HEK293 (cell line): ENCODE measurements at regions not wholly inside any gene's neighbourhood (a gene's known extent, or its start where the extent isn't known, plus 50 kb on each side); places are given as distances from the start of the nearest gene placed in this dataset.

Source experiments
- CTCF ChIA-PET: fragments of 350-600 bp; formaldehyde crosslinking; extraction: SDS; loops from one replicate; lab custom pipeline; 2021; ENCODE audit warnings: antibody characterized with exemption; lab: Yijun Ruan, JAX
- POLR2A ChIA-PET: fragments of 300-600 bp; formaldehyde crosslinking; extraction: SDS; loops from one replicate; lab custom pipeline; 2020; ENCODE audit warnings: antibody characterized with exemption, inconsistent platforms; lab: Yijun Ruan, JAX
- H3K27ac ChIP-seq: fragments of 200-500 bp; sonication (Bioruptor generic); 2 replicates; pipeline ENCODE4 v1.5.1; 2014; ENCODE audit warnings: low read depth, low read length, control low read depth, inconsistent platforms; ENCODE audit errors: extremely low read depth
- H3K36me3 ChIP-seq, 2 experiments: fragments of 200-500 bp in 1 of 2; sonication (Bioruptor generic) in 1 of 2; 1 replicate in 1 of 2; 2 replicates in 1 of 2; pipeline ENCODE4 v1.5.1; 2014 to 2017; ENCODE audit warnings: inconsistent platforms in 2 of 2, low read length in 2 of 2; ENCODE audit not compliant: control insufficient read depth in 2 of 2, insufficient read depth in 1 of 2
- H3K4me1 ChIP-seq: fragments of 200-500 bp; sonication (Bioruptor generic); 2 replicates; pipeline ENCODE4 v1.5.1; 2014; ENCODE audit warnings: mild to moderate bottlenecking, low read length, inconsistent platforms; ENCODE audit not compliant: control insufficient read depth, insufficient read depth
- H3K4me3 ChIP-seq: 2 replicates; pipeline ENCODE4 v1.5.1; 2011; ENCODE audit warnings: low read depth, mild to moderate bottlenecking, control low read depth, low read length, moderate library complexity
- H3K9me3 ChIP-seq: fragments of 200-500 bp; sonication (Bioruptor generic); 2 replicates; pipeline ENCODE4 v1.5.1; 2014; ENCODE audit warnings: low read depth, low read length, inconsistent platforms; ENCODE audit not compliant: control insufficient read depth, insufficient read depth
- PRDM4 ChIP-seq: fragments of 450-650 bp; formaldehyde crosslinking; IDR thresholded peaks from 2 replicates; pipeline ENCODE4 v1.5.1; 2017; ENCODE audit warnings: missing biosample characterization, missing genetic modification characterization
- TSHZ1 ChIP-seq: fragments of 450-650 bp; formaldehyde crosslinking; IDR thresholded peaks from 2 replicates; pipeline ENCODE4 v1.5.1; 2016; ENCODE audit warnings: missing biosample characterization, missing genetic modification characterization, borderline replicate concordance
- ZBTB44 ChIP-seq: fragments of 450-650 bp; IDR thresholded peaks from 2 replicates; pipeline ENCODE4 v1.5.1; 2018; ENCODE audit warnings: missing biosample characterization, mild to moderate bottlenecking, missing genetic modification characterization
- ZFP41 ChIP-seq: fragments of 450-650 bp; formaldehyde crosslinking; IDR thresholded peaks from 2 replicates; pipeline ENCODE4 v1.5.1; 2016; ENCODE audit warnings: missing biosample characterization, missing genetic modification characterization, borderline replicate concordance
- ZNF112 ChIP-seq: fragments of 450-650 bp; formaldehyde crosslinking; IDR thresholded peaks from 2 replicates; pipeline ENCODE4 v1.5.0; 2017; ENCODE audit warnings: missing biosample characterization, missing genetic modification characterization
- ZNF140 ChIP-seq: fragments of 450-650 bp; formaldehyde crosslinking; IDR thresholded peaks from 2 replicates; pipeline ENCODE4 v1.5.1; 2016; ENCODE audit warnings: missing biosample characterization, missing genetic modification characterization
- ZNF175 ChIP-seq: fragments of 450-650 bp; formaldehyde crosslinking; IDR thresholded peaks from 2 replicates; pipeline ENCODE4 v1.5.1; 2016; ENCODE audit warnings: missing biosample characterization, missing genetic modification characterization
- ZNF324 ChIP-seq: fragments of 450-650 bp; formaldehyde crosslinking; IDR thresholded peaks from 2 replicates; pipeline ENCODE4 v1.5.1; 2016; ENCODE audit warnings: missing biosample characterization, missing genetic modification characterization
- ZNF341 ChIP-seq: fragments of 450-650 bp; formaldehyde crosslinking; IDR thresholded peaks from 2 replicates; pipeline ENCODE4; 2016; ENCODE audit warnings: low read depth, missing biosample characterization, missing genetic modification characterization
- ZNF416 ChIP-seq: fragments of 450-650 bp; formaldehyde crosslinking; IDR thresholded peaks from 2 replicates; pipeline ENCODE4 v1.5.1; 2016; ENCODE audit warnings: missing biosample characterization, missing genetic modification characterization
- ZNF423 ChIP-seq: fragments of 450-650 bp; formaldehyde crosslinking; IDR thresholded peaks from 2 replicates; pipeline ENCODE4 v1.5.1; 2016; ENCODE audit warnings: missing biosample characterization, missing genetic modification characterization
- ZNF426 ChIP-seq: fragments of 450-650 bp; formaldehyde crosslinking; IDR thresholded peaks from 2 replicates; pipeline ENCODE4 v1.5.1; 2017; ENCODE audit warnings: missing biosample characterization, missing genetic modification characterization, mild to moderate bottlenecking, inconsistent platforms, moderate library complexity
- ZNF488 ChIP-seq: fragments of 450-650 bp; formaldehyde crosslinking; IDR thresholded peaks from 2 replicates; pipeline ENCODE4 v1.5.1; 2016; ENCODE audit warnings: missing biosample characterization, missing genetic modification characterization
- ZNF626 ChIP-seq: fragments of 450-650 bp; sonication (Bioruptor Pico); formaldehyde crosslinking; IDR thresholded peaks from 2 replicates; pipeline ENCODE4 v1.5.1; 2018; ENCODE audit warnings: missing biosample characterization, missing genetic modification characterization, inconsistent platforms
- ZNF76 ChIP-seq: fragments of 450-650 bp; formaldehyde crosslinking; IDR thresholded peaks from 2 replicates; pipeline ENCODE4; 2016; ENCODE audit warnings: low read depth, missing biosample characterization, missing genetic modification characterization, borderline replicate concordance
- ZSCAN30 ChIP-seq: fragments of 450-650 bp; IDR thresholded peaks from 2 replicates; pipeline ENCODE4 v1.5.1; 2018; ENCODE audit warnings: missing biosample characterization, mild to moderate bottlenecking, missing genetic modification characterization, moderate library complexity
- TF ChIP-seq, protein P1 (sequence below): IDR thresholded peaks from 2 replicates; pipeline ENCODE4 v1.6.1; 2011; ENCODE audit warnings: mild to moderate bottlenecking, low read depth, low read length, borderline replicate concordance
- TF ChIP-seq, protein P2 (sequence below): fragments of 450-650 bp; formaldehyde crosslinking; IDR thresholded peaks from 2 replicates; pipeline ENCODE4 v1.5.1; 2017; ENCODE audit warnings: missing biosample characterization, mild to moderate bottlenecking, missing genetic modification characterization, moderate library complexity

GRCh38 chr5:3518576-3518975 lies 77.1 kb upstream of the IRX1 start (continued):
- TF ChIP-seq ZNF324 = no peak

DNA sequence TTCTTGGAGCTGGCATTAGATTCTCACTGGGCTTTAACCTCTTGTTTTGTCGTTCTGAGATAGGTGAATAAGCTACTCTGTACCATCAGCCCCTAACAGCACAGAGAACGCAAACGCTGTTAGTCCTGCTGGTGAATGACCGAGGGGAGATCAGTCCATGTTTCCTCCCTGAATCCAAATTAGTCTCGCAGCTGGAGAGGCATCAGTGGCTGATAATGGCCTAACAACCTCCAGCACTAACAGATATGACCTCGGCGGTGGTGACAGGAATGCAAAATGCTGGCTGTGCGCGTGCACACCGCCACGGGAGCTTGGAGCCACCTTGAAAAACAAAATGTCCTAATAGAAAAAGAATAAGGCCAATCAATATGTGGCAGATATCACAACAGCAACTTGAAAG lies 77.6 kb upstream of the IRX1 start:
- H3K9me3 ChIP-seq = no peaks in the 10 kb centered on the region
- POLR2A ChIA-PET = no interaction called here
- H3K4me3 ChIP-seq = no peak overlapping the region
- CTCF ChIA-PET = no interaction called here
- H3K27ac ChIP-seq = no peak overlapping the region
- H3K4me1 ChIP-seq = no peaks in the 10 kb centered on the region
- no peak for TF ChIP-seq ZNF423 (tag by site-specific recombination)
- no peak for TF ChIP-seq ZNF488 (tag by site-specific recombination)
- no peak for TF ChIP-seq ZNF140 (tag by site-specific recombination)
- no peak for TF ChIP-seq TSHZ1 (tag by site-specific recombination)
- TF ChIP-seq ZNF416 (tag by site-specific recombination) = no peak
- TF ChIP-seq, protein P1, sequence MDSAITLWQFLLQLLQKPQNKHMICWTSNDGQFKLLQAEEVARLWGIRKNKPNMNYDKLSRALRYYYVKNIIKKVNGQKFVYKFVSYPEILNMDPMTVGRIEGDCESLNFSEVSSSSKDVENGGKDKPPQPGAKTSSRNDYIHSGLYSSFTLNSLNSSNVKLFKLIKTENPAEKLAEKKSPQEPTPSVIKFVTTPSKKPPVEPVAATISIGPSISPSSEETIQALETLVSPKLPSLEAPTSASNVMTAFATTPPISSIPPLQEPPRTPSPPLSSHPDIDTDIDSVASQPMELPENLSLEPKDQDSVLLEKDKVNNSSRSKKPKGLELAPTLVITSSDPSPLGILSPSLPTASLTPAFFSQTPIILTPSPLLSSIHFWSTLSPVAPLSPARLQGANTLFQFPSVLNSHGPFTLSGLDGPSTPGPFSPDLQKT = no peak
- TF ChIP-seq ZBTB44 = no peak
- no peak for TF ChIP-seq ZSCAN30 (tag by site-specific recombination)
- no peak for TF ChIP-seq ZFP41
- TF ChIP-seq ZNF112 = no peak
- TF ChIP-seq, protein P2, sequence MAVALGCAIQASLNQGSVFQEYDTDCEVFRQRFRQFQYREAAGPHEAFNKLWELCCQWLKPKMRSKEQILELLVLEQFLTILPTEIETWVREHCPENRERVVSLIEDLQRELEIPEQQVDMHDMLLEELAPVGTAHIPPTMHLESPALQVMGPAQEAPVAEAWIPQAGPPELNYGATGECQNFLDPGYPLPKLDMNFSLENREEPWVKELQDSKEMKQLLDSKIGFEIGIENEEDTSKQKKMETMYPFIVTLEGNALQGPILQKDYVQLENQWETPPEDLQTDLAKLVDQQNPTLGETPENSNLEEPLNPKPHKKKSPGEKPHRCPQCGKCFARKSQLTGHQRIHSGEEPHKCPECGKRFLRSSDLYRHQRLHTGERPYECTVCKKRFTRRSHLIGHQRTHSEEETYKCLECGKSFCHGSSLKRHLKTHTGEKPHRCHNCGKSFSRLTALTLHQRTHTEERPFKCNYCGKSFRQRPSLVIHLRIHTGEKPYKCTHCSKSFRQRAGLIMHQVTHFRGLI (tag by site-specific recombination) = no peak
- H3K36me3 ChIP-seq = no peaks in the 10 kb centered on the region

GRCh38 chr5:3517348-3517747 lies 78.3 kb upstream of the IRX1 start:
- no peak overlapping the region for H3K27ac ChIP-seq
- H3K9me3 ChIP-seq = no peaks in the 10 kb centered on the region
- no peaks in the 10 kb centered on the region for H3K36me3 ChIP-seq
- no peak overlapping the region for H3K4me3 ChIP-seq
- CTCF ChIA-PET = no interaction called here
- POLR2A ChIA-PET = no interaction called here
- H3K4me1 ChIP-seq = no peaks in the 10 kb centered on the region
- TF ChIP-seq ZNF341 (tag by site-specific recombination) = no peak
- no peak for TF ChIP-seq PRDM4 (tag by site-specific recombination)
- TF ChIP-seq ZNF626 = no peak
- no peak for TF ChIP-seq ZNF76
- TF ChIP-seq ZNF175 (tag by site-specific recombination) = no peak
- no peak for TF ChIP-seq ZNF426
